Choroid plexus epithelial cell (primary cell): ENCODE measurements at regions not wholly inside any gene's neighbourhood (a gene's known extent, or its start where the extent isn't known, plus 50 kb on each side); places are given as distances from the start of the nearest gene placed in this dataset.

Experiments
- DNase-seq: peaks from one replicate; pipeline ENCODE4 v3.0.0-alpha.2; 2010; ENCODE audit warnings: low read depth
- H3K4me3 ChIP-seq: 2 replicates; pipeline ENCODE4 v1.5.1; 2011; ENCODE audit warnings: low read depth, mild to moderate bottlenecking, control low read depth, low read length, moderate library complexity
- CTCF ChIP-seq: conservative IDR thresholded peaks from 2 replicates; pipeline ENCODE4 v1.5.1; 2011; ENCODE audit warnings: low read depth, mild to moderate bottlenecking, control low read depth, inconsistent platforms, low read length, moderate library complexity

GRCh38 chr6:167469672-167470071 lies 144.8 kb downstream of the TTLL2 start:
- no peak for TF ChIP-seq CTCF
- no peak for DNase-seq
- H3K4me3 ChIP-seq, result no peak overlapping the region

GRCh38 chr6:167470101-167470835 lies 145.4 kb downstream of the TTLL2 start:
- no peak for TF ChIP-seq CTCF
- H3K4me3 ChIP-seq, result no peak overlapping the region
- no peak for DNase-seq

GRCh38 chr6:167470836-167471547 lies 146.1 kb downstream of the TTLL2 start:
- no peak overlapping the region for H3K4me3 ChIP-seq
- no peak for DNase-seq
- TF ChIP-seq CTCF, result no peak

- no peak overlapping the region for H3K4me3 ChIP-seq
- TF ChIP-seq CTCF, result no peak
- no peak for DNase-seq
Measured at GRCh38 chr6:167471548-167471930, 146.7 kb downstream of the TTLL2 start.

- TF ChIP-seq CTCF, result no peak
- H3K4me3 ChIP-seq, result no peak overlapping the region
- no peak for DNase-seq
Measured at GRCh38 chr6:167472148-167472547, 147.3 kb downstream of the TTLL2 start.

GRCh38 chr6:167472880-167473279 lies 148.0 kb downstream of the TTLL2 start:
- no peak for DNase-seq
- no peak overlapping the region for H3K4me3 ChIP-seq
- no peak for TF ChIP-seq CTCF

- DNase-seq, result no peak
- no peak for TF ChIP-seq CTCF
- no peak overlapping the region for H3K4me3 ChIP-seq
Measured at GRCh38 chr6:167474171-167474570, 149.3 kb downstream of the TTLL2 start.
